NCI-H187 treated with DMSO at 0.1 percent for 48 hours (cell line): ENCODE measurements at regions not wholly inside any gene's neighbourhood (a gene's known extent, or its start where the extent isn't known, plus 50 kb on each side); places are given as distances from the start of the nearest gene placed in this dataset.

ENCODE experiments used
- DNase-seq: peaks from one replicate; lab custom pipeline; 2025; lab: John Stamatoyannopoulos, UW

- no peak for DNase-seq
Observed at GRCh38 chr9:16954040-16954439, 83.6 kb upstream of the BNC2 start.

- DNase-seq, result no peak
Observed at GRCh38 chr9:16951502-16951901, 81.0 kb upstream of the BNC2 start.

DNA sequence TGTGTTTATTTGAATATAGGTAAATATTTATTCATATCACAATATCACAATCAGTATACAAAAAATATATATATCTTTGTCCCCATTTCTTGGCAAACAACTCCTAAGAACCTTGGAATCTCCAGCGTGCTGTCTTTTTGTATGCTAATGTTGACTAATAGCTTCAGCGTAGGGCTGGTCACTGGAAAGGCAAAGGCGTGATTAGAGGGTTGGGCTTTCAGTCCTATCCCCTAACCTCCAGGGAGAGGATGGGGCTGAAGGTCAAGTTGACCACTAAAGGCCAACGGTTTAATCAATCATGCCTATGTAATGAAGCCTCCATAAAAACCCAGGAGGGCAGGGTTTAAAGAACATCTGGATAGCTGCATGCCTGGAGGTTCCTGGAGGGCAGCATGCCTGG, 79.6 kb upstream of the BNC2 start:
- no peak for DNase-seq

GRCh38 chr9:16930578-16930977, 60.1 kb upstream of the BNC2 start:
- DNase-seq, result no peak

GRCh38 chr9:16928179-16928945, 57.9 kb upstream of the BNC2 start:
- no peak for DNase-seq

DNA sequence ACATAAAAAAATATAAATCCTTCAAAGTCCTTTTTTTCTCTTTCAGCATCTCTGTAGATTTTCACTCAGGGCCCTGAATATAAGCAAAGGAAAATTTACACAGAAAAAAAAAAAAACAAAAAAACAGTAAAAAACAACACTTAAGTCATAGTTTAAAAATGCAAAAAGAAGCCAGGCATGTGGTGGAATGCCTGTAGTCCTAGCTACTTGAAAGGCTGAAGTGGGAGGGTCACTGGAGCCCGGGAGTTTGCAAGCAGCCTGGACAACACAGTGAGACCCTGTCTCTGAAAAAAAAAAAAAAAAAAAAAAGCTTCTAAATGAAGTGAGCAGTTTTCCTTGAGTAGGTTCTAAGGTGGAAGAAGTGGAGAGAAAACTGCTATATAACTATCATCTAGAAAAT, 55.0 kb upstream of the BNC2 start:
- no peak for DNase-seq

DNA sequence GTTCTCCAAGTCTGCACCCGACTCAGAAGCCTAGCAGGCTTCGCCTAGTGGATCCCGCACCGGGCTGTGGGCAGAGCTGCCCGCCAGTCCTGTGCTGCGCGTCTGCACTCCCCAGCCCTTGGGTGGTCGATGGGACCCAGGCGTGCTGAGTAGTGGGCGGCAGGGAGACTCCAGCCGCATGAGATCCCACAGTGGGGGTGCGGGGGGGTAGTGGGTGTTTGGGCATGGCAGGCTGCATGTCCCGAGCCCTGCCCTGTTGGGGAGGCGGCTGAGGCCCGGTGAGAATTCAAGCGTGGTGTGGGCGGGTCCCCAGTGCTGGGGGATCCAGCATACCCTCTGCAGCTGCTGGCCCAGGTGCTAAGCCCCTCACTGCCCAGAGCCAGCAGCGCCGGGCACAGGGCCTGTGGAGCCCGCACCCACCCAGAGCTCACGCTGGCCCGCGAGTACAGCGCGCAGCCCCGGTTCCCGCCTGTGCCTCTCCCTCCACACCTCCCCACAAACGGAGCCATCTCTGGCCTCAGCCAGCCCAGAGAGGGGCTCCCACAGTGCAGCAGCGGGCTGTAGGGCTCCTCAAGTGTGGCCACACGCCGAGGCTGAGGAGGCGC, 53.9 kb upstream of the BNC2 start:
- no peak for DNase-seq

GRCh38 chr9:16921855-16922254, 51.4 kb upstream of the BNC2 start:
- DNase-seq, result no peak
